H1 (cell line): ENCODE measurements at regions not wholly inside any gene's neighbourhood (a gene's known extent, or its start where the extent isn't known, plus 50 kb on each side); places are given as distances from the start of the nearest gene placed in this dataset.

Experiments
- CTCF ChIA-PET: fragments of 300-600 bp; sonication (Branson Sonifier 250); formaldehyde crosslinking; loops from one replicate; lab custom pipeline; 2021; ENCODE audit not compliant: partially characterized antibody; lab: Charles Lee
- POLR2A ChIA-PET: fragments of 300-600 bp; sonication (Branson Sonifier 250); formaldehyde crosslinking; loops from one replicate; lab custom pipeline; 2021; ENCODE audit warnings: inconsistent platforms; ENCODE audit not compliant: partially characterized antibody; lab: Charles Lee
- DNase-seq, 2 experiments: peaks; one replicate each; pipeline versions ENCODE4 v3.0.0 to v3.0.0-alpha.2; 2010 to 2022; ENCODE audit warnings: low spot score in 2 of 2, low read depth in 1 of 2, mixed read lengths in 1 of 2
- FAIRE-seq: peaks from 2 replicates; lab custom pipeline; 2011; peaks lifted over from hg19 to GRCh38; lab: Jason Lieb, UNC
- H2AFZ ChIP-seq: 2 replicates; pipeline ENCODE4 v1.8.1; 2012; ENCODE audit warnings: low read length, inconsistent platforms
- H2AK5ac ChIP-seq: 2 replicates; pipeline ENCODE4 v1.6.1; 2013; ENCODE audit warnings: low read depth, low read length
- H2BK120ac ChIP-seq: replicated peaks from 2 replicates; pipeline ENCODE3; 2013; ENCODE audit warnings: low read depth, low read length, inconsistent platforms
- H2BK12ac ChIP-seq: 2 replicates; pipeline ENCODE4 v1.6.1; 2013; ENCODE audit warnings: low read depth, low read length
- H2BK15ac ChIP-seq: 2 replicates; pipeline ENCODE4 v1.6.1; 2013; ENCODE audit warnings: low read length
- H2BK20ac ChIP-seq: 2 replicates; pipeline ENCODE4 v1.6.1; 2013; ENCODE audit warnings: low read length
- H2BK5ac ChIP-seq: 2 replicates; pipeline ENCODE4 v1.6.1; 2013; ENCODE audit warnings: low read depth, low read length
- H3K14ac ChIP-seq: 2 replicates; pipeline ENCODE4 v1.6.1; 2013; ENCODE audit warnings: inconsistent platforms; ENCODE audit not compliant: insufficient read length
- H3K18ac ChIP-seq: 2 replicates; pipeline ENCODE4 v1.6.1; 2013; ENCODE audit warnings: low read length; ENCODE audit errors: extremely low read depth
- H3K23ac ChIP-seq: 2 replicates; pipeline ENCODE4 v1.6.1; 2013; ENCODE audit warnings: inconsistent platforms; ENCODE audit not compliant: insufficient read length
- H3K23me2 ChIP-seq: 2 replicates; pipeline ENCODE4 v1.6.1; 2013; ENCODE audit warnings: low read depth, low read length
- H3K27ac ChIP-seq: 2 replicates; pipeline ENCODE4 v1.6.1; 2011; ENCODE audit warnings: low read depth, low read length, inconsistent platforms
- H3K27me3 ChIP-seq, 4 experiments: replicated peaks in 1 of 4; 1 replicate in 1 of 4; 2 replicates in 3 of 4; pipeline versions ENCODE4 v1.6.1 to v1.8.1; 2011 to 2013; ENCODE audit warnings: low read length in 3 of 4, mild to moderate bottlenecking in 3 of 4, inconsistent platforms in 2 of 4, mixed read lengths in 2 of 4, moderate library complexity in 1 of 4; ENCODE audit not compliant: control insufficient read depth in 3 of 4, insufficient read depth in 3 of 4; ENCODE audit errors: extremely low read depth in 1 of 4
- H3K36me3 ChIP-seq, 4 experiments: 2 replicates each; pipeline versions ENCODE4 v1.6.1 to v1.8.1; 2011 to 2013; ENCODE audit warnings: mild to moderate bottlenecking in 4 of 4, low read length in 3 of 4, moderate library complexity in 2 of 4, control low read depth in 1 of 4, inconsistent platforms in 1 of 4; ENCODE audit not compliant: insufficient read depth in 4 of 4, control insufficient read depth in 2 of 4
- H3K4ac ChIP-seq: replicated peaks from 2 replicates; pipeline ENCODE3; 2013; ENCODE audit warnings: low read length, low read depth, mixed read lengths, inconsistent platforms; ENCODE audit not compliant: insufficient read length
- H3K4me1 ChIP-seq, 4 experiments: replicated peaks in 1 of 4; 1 replicate in 1 of 4; 2 replicates in 3 of 4; pipeline versions ENCODE4 v1.6.1 to v1.8.1; 2011 to 2013; ENCODE audit warnings: low read length in 3 of 4, inconsistent platforms in 2 of 4, mixed read lengths in 1 of 4; ENCODE audit not compliant: insufficient read depth in 4 of 4, control insufficient read depth in 3 of 4
- H3K4me2 ChIP-seq, 2 experiments: 2 replicates each; pipeline versions ENCODE4 v1.6.1 to v1.8.1; 2011 to 2013; ENCODE audit warnings: low read depth in 2 of 2, low read length in 2 of 2, control low read depth in 1 of 2, inconsistent platforms in 1 of 2, mild to moderate bottlenecking in 1 of 2; ENCODE audit not compliant: insufficient read depth in 1 of 2
- H3K4me3 ChIP-seq, 4 experiments: fragments of 200-600, 300-600 bp in 1 of 4; sonication (generic), shearing (Covaris generic), sonication (Bioruptor Twin) in 1 of 4; 2 replicates each; pipeline versions ENCODE4 v1.5.1 to v1.8.1; 2011 to 2016; ENCODE audit warnings: low read length in 4 of 4, low read depth in 3 of 4, control low read depth in 2 of 4, inconsistent platforms in 2 of 4, mild to moderate bottlenecking in 2 of 4, mixed read lengths in 1 of 4, moderate library complexity in 1 of 4; ENCODE audit not compliant: insufficient read depth in 2 of 4; ENCODE audit errors: extremely low read depth in 1 of 4
- H3K56ac ChIP-seq: replicated peaks from 2 replicates; pipeline ENCODE3; 2013; ENCODE audit warnings: low read depth, mild to moderate bottlenecking, mixed read lengths, low read length, inconsistent platforms; ENCODE audit not compliant: insufficient read length
- H3K79me1 ChIP-seq: 2 replicates; pipeline ENCODE4 v1.6.1; 2013; ENCODE audit warnings: low read depth, low read length, control low read depth
- H3K79me2 ChIP-seq, 2 experiments: 2 replicates each; pipeline versions ENCODE4 v1.6.1 to v1.8.1; 2012 to 2013; ENCODE audit warnings: low read length in 2 of 2, mild to moderate bottlenecking in 2 of 2, inconsistent platforms in 1 of 2; ENCODE audit not compliant: insufficient read depth in 2 of 2, control insufficient read depth in 1 of 2
- H3K9ac ChIP-seq, 4 experiments: replicated peaks in 1 of 4; 1 replicate in 1 of 4; 2 replicates in 3 of 4; pipeline versions ENCODE4 v1.6.1 to v1.8.1; 2011 to 2013; ENCODE audit warnings: low read depth in 3 of 4, low read length in 3 of 4, control low read depth in 2 of 4, mild to moderate bottlenecking in 2 of 4, moderate library complexity in 2 of 4, inconsistent platforms in 1 of 4; ENCODE audit errors: extremely low read depth in 1 of 4
- H3K9me3 ChIP-seq, 2 experiments: 2 replicates each; pipeline versions ENCODE4 v1.6.1 to v1.8.1; 2012 to 2013; ENCODE audit warnings: mild to moderate bottlenecking in 2 of 2, moderate library complexity in 2 of 2, control low read depth in 1 of 2, inconsistent platforms in 1 of 2, low read depth in 1 of 2, low read length in 1 of 2, mixed read lengths in 1 of 2; ENCODE audit not compliant: insufficient read depth in 2 of 2
- H4K20me1 ChIP-seq, 2 experiments: replicated peaks in 1 of 2; 2 replicates each; pipeline versions ENCODE3 to v1.8.1; 2011 to 2013; ENCODE audit warnings: inconsistent platforms in 2 of 2, low read length in 2 of 2, mild to moderate bottlenecking in 1 of 2; ENCODE audit not compliant: insufficient read depth in 2 of 2, control insufficient read depth in 1 of 2
- H4K5ac ChIP-seq: 2 replicates; pipeline ENCODE4 v1.6.1; 2013; ENCODE audit warnings: low read length, low read depth, mixed read lengths, inconsistent platforms; ENCODE audit not compliant: insufficient read length
- H4K8ac ChIP-seq: 2 replicates; pipeline ENCODE4 v1.8.0; 2013; ENCODE audit warnings: mild to moderate bottlenecking, moderate library complexity, low read length, inconsistent platforms; ENCODE audit not compliant: insufficient read depth; ENCODE audit errors: extremely low read depth
- H4K91ac ChIP-seq: replicated peaks from 2 replicates; pipeline ENCODE3; 2013; ENCODE audit warnings: low read length, mixed read lengths, inconsistent platforms; ENCODE audit not compliant: insufficient read length
- WGBS, 2 experiments: shearing (Covaris generic) in 1 of 2; methylation state at CpG; one replicate each; pipeline versions ENCODE4 v1.1.6 to v1.1.7; 2013 to 2015; ENCODE audit warnings: low lambda C conversion rate in 2 of 2, mixed read lengths in 2 of 2, inconsistent platforms in 1 of 2, low coverage in 1 of 2, missing lambda C conversion rate in 1 of 2; ENCODE audit not compliant: insufficient replicate concordance in 2 of 2, insufficient coverage in 1 of 2, insufficient read length in 1 of 2; ENCODE audit errors: extremely low coverage in 1 of 2, missing lambda C conversion rate in 1 of 2; 5-methylcytosine and 5-hydroxymethylcytosine counted together
- TF ChIP-seq, protein P1 (sequence below), 3 experiments: IDR thresholded peaks; 1 replicate in 2 of 3; 2 replicates in 1 of 3; pipeline versions ENCODE4 v1.5.1 to v1.6.1; 2011; ENCODE audit warnings: low read length in 3 of 3, mild to moderate bottlenecking in 3 of 3, inconsistent platforms in 2 of 3, low read depth in 1 of 3, moderate library complexity in 1 of 3; ENCODE audit not compliant: insufficient read depth in 1 of 3; ENCODE audit errors: control extremely low read depth in 1 of 3

DNA sequence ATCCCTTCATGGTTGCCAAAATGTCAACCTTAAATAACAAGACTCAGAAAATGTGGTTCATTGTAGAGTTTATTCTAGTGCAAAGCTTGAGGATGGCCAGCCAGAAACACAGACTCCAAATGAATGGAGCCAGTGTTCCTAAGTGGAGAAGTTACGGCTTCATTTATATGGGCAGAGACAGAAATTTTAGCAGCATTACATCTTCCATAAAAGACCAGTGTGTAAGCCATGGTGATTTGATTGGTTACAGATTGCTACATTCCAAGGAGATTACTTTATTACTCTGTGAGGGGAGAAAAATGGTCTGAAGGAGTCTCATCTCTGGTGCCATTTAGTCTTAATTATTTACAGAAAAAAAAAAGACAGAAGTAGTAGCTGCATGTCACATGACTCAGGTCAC, 97.8 kb downstream of the OTOR start:
- Histone ChIP-seq H2BK120ac (no peak overlapping the region), H3K4ac (no peak overlapping the region), H4K91ac (no peak overlapping the region), H3K36me3 (no peaks in the 10 kb centered on the region), H4K20me1 (no peaks in the 10 kb centered on the region), H3K79me2 (no peaks in the 10 kb centered on the region), H2AK5ac (no peak overlapping the region), H2BK12ac (no peak overlapping the region), H4K8ac (no peak overlapping the region), H3K14ac (no peak overlapping the region), H4K5ac (no peak overlapping the region), H3K79me1 (no peaks in the 10 kb centered on the region), H3K9me3 (no peaks in the 10 kb centered on the region), H3K4me3 (no peak overlapping the region), H3K23ac (no peak overlapping the region), H3K18ac (no peak overlapping the region), H3K4me1 (peaks cover 0 to 2% (median 0%) of the 10 kb centered on the region in 4 experiments; a peak in 2 of 7 replicates), H2AFZ (no peak overlapping the region), H3K4me2 (no peak overlapping the region), H2BK15ac (no peak overlapping the region), H3K27me3 (no peaks in the 10 kb centered on the region), H2BK5ac (no peak overlapping the region), H2BK20ac (no peak overlapping the region), H3K56ac (no peak overlapping the region), H3K9ac (no peak overlapping the region), H3K23me2 (no peaks in the 10 kb centered on the region), H3K27ac (no peak overlapping the region)
- TF ChIP-seq, protein P1, sequence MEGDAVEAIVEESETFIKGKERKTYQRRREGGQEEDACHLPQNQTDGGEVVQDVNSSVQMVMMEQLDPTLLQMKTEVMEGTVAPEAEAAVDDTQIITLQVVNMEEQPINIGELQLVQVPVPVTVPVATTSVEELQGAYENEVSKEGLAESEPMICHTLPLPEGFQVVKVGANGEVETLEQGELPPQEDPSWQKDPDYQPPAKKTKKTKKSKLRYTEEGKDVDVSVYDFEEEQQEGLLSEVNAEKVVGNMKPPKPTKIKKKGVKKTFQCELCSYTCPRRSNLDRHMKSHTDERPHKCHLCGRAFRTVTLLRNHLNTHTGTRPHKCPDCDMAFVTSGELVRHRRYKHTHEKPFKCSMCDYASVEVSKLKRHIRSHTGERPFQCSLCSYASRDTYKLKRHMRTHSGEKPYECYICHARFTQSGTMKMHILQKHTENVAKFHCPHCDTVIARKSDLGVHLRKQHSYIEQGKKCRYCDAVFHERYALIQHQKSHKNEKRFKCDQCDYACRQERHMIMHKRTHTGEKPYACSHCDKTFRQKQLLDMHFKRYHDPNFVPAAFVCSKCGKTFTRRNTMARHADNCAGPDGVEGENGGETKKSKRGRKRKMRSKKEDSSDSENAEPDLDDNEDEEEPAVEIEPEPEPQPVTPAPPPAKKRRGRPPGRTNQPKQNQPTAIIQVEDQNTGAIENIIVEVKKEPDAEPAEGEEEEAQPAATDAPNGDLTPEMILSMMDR (IDR thresholded peaks at IDR 0.05; ENCODE audit: control extremely low read depth in 1 of 3, insufficient read depth in 1 of 3, low read depth in 1 of 3, low read length in 3 of 3), result no peak
- 100% methylated on average over 1 of the region's 1 CpG; no CpG with 5 or more reads in 1 of the 2 experiments for WGBS, 2 experiments
- no peak for FAIRE-seq
- CTCF ChIA-PET, result interaction anchor here (1.0 kb wide), 1 partner anchor 53 kb away, joined by 3 read pairs; no protein-coding TSS in a partner anchor
- POLR2A ChIA-PET, result no interaction called here
- DNase-seq, result no peak
